Loucy (cell line): ENCODE measurements at regions not wholly inside any gene's neighbourhood (a gene's known extent, or its start where the extent isn't known, plus 50 kb on each side); places are given as distances from the start of the nearest gene placed in this dataset.

Experiments used
- CTCF ChIP-seq: fragments of 200-600 bp; sonication (generic); conservative IDR thresholded peaks from 2 replicates; pipeline ENCODE4 v1.5.1; 2014; ENCODE audit warnings: mild to moderate bottlenecking, antibody characterized with exemption, low read length
- EZH2phosphoT487 ChIP-seq: fragments of 200-600 bp; IDR thresholded peaks from 2 replicates; pipeline ENCODE4 v1.6.1; 2018; ENCODE audit warnings: antibody characterized with exemption, mild to moderate bottlenecking, moderate library complexity, borderline replicate concordance

- no peak for TF ChIP-seq CTCF
- no peak for TF ChIP-seq EZH2phosphoT487
Observed at GRCh38 chrX:8851231-8851886, 50.2 kb upstream of the FAM9A start.
